ENCODE measurements at regions not wholly inside any gene's neighbourhood (a gene's known extent, or its start where the extent isn't known, plus 50 kb on each side); places are given as distances from the start of the nearest gene placed in this dataset.

DNA sequence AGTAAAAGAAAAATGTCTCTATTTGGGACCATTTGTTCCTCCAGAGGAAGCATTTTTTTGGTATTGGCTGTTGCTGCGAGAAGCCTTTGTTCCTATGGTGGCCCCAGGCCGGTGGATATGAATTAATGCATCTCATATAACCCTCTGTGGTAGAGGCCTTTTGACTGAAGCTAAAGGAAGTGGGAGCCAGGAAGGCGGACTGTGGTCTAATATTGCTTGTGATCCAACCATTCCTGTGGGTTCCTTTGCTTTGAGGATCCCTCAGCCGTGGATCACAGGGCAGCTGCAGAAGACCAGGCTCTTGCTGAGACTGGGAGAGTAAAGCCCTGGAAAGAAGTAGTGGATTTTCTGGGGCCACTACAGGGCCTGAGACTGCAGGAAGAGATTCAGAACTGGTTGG lies 68.3 kb upstream of the NAV2 start:
- TF ChIP-seq, protein P1, sequence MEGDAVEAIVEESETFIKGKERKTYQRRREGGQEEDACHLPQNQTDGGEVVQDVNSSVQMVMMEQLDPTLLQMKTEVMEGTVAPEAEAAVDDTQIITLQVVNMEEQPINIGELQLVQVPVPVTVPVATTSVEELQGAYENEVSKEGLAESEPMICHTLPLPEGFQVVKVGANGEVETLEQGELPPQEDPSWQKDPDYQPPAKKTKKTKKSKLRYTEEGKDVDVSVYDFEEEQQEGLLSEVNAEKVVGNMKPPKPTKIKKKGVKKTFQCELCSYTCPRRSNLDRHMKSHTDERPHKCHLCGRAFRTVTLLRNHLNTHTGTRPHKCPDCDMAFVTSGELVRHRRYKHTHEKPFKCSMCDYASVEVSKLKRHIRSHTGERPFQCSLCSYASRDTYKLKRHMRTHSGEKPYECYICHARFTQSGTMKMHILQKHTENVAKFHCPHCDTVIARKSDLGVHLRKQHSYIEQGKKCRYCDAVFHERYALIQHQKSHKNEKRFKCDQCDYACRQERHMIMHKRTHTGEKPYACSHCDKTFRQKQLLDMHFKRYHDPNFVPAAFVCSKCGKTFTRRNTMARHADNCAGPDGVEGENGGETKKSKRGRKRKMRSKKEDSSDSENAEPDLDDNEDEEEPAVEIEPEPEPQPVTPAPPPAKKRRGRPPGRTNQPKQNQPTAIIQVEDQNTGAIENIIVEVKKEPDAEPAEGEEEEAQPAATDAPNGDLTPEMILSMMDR (conservative IDR thresholded peaks at IDR 0.05; ENCODE audit: low read depth, low read length), result no peak
- TF ChIP-seq EZH2 (IDR thresholded peaks at IDR 0.05; ENCODE audit: borderline replicate concordance, low read depth, low read length, poor library complexity, severe bottlenecking), result no peak

All from A673 (cell line).